ENCODE measurements at regions not wholly inside any gene's neighbourhood (a gene's known extent, or its start where the extent isn't known, plus 50 kb on each side); places are given as distances from the start of the nearest gene placed in this dataset.

DNA sequence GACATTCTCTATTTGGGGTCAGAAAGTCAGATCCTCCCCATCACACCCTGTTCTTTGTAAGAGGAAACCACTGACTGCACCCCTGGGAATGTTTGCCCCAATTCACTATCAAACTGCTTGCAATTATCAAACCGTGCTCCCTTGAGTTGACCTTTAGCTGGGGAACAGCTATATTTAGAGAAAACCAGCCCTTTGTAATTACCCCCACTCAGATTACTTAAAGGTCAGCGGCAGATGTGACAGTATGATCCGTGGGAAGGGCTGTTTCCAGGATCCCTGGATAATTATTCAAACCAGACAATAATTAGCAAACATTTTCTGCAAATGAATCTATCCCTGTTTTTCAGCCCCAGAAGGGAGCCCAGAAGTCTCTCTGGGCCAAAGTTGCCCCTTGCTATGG lies 242.7 kb downstream of the RRAGC start:
- Histone ChIP-seq H3K4me1 (replicated peaks) (no peaks in the 10 kb centered on the region), H3K27me3 (replicated peaks) (no peaks in the 10 kb centered on the region), H3K9me3 (replicated peaks) (no peaks in the 10 kb centered on the region), H3K27ac (no peak overlapping the region), H3K4me3 (no peak overlapping the region), H3K36me3 (no peaks in the 10 kb centered on the region)
- DNase-seq (ENCODE audit: low read depth in 1 of 2, low spot score in 2 of 2), result no peak

DNA sequence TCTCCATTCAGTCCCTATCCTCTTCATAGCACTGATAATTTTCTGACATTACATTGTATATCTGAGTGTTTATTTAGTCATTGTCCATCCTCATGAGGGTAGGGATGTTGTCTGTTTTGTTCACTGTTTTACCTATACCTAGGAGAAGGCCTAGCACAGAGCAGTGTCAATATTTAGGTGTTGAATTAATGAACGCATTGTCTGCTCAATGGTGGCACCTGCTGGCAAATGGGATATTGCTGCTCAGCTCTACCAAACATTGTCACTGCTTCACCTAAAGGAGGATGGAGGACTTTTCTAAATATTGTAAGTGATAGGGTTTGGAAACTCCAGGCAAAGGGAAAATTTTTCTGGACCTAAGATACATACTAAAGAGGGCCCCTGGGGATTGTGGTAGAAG lies 243.9 kb downstream of the RRAGC start:
- Histone ChIP-seq H3K36me3 (no peaks in the 10 kb centered on the region), H3K27ac (no peak overlapping the region), H3K27me3 (replicated peaks) (no peaks in the 10 kb centered on the region), H3K4me3 (no peak overlapping the region), H3K4me1 (replicated peaks) (no peaks in the 10 kb centered on the region), H3K9me3 (replicated peaks) (no peaks in the 10 kb centered on the region)
- DNase-seq (ENCODE audit: low read depth in 1 of 2, low spot score in 2 of 2), result no peak

DNA sequence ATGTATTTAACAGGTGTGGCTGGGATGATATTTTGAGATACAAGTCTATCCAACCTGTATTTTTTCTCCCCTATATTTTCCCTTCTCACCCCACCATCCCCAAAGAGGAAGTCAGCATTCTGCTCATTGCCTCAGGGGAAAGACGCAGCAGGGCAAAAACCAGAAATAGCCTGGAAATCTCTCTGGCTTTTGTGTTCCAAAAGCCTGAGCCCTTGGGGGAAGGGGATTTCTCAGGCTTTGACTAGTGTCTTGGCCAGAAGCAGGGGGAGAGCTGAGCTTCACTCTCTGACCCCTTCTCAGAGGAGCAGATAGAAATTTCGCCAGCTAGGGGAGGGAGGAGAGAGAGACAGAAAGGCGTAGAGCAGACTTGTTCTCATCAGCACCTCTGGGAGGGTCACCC lies 244.7 kb downstream of the RRAGC start:
- Histone ChIP-seq H3K4me1 (replicated peaks) (no peaks in the 10 kb centered on the region), H3K4me3 (no peak overlapping the region), H3K27ac (no peak overlapping the region), H3K9me3 (replicated peaks) (no peaks in the 10 kb centered on the region), H3K36me3 (no peaks in the 10 kb centered on the region), H3K27me3 (replicated peaks) (no peaks in the 10 kb centered on the region)
- no peak for DNase-seq (ENCODE audit: low read depth in 1 of 2, low spot score in 2 of 2)

DNA sequence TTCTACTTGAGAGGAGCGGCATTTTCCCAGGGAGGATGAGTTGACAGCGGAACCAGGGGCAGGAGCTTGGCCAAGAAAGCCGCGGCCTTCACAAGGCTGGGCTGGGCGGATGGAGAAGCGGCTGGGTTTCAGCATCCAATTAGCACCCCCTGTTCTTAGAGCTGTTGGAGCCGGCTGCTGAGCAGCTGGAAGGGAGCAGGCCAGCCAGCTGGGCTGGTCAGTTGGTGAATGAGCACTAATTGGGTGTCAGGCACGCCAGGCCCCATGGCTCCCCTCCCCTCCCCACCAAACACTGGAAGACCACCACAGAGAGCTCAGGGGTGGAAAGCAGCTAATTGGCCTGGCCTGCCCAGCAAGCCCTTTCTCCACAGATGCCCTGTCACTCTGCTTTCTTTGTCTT lies 245.6 kb downstream of the RRAGC start:
- Histone ChIP-seq H3K27ac (no peak overlapping the region), H3K36me3 (no peaks in the 10 kb centered on the region), H3K4me3 (no peak overlapping the region), H3K27me3 (replicated peaks) (no peaks in the 10 kb centered on the region), H3K9me3 (replicated peaks) (no peaks in the 10 kb centered on the region), H3K4me1 (replicated peaks) (no peaks in the 10 kb centered on the region)
- no peak for DNase-seq (ENCODE audit: low read depth in 1 of 2, low spot score in 2 of 2)

DNA sequence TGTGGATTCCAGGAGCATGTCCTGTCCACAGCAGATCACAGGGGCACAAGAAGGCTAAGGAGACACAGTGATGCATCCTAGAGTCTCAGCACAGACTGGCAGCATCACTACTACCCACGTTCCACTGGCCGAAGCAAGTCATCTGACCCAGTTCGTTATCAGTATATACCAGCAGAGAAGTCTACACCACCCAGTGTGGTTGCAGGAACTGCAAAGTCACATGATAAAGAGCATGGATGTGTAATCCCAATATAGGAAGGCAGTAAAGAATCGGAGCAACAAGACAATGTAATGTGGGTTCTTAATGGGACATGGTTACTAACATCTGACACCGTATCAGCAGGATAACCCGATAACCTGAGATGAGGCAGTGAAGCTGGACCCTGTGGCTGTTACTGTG lies 246.6 kb downstream of the RRAGC start:
- DNase-seq (ENCODE audit: low read depth in 1 of 2, low spot score in 2 of 2), result no peak
- no peak overlapping the region for H3K27ac ChIP-seq
- no peaks in the 10 kb centered on the region for H3K27me3 ChIP-seq (replicated peaks)

DNA sequence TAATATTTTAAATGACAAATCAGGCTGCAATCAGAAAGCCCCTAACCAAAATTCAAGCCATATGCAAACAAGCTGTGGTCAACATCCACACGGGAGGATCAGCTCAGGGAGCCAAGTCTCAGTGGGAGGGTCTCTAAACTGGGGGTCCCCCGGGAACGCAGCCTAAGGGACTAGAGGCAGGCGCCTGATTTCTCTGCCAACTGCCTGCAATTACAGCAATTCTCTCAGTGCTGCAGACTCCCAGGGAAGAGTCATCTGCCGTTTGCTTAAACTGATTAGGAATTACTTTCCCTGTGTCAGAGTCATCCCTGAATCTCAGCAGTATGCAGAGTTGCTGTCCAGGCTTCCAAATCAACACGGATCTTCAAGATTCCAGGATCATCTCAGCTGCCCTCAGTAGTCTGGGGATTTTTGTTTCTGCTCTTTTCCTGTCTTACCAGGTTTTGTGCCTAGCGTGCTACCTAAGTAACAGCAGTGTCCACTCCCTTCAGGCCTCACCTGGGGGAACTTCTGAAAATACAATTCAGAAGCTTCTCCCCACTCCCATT lies 247.8 kb downstream of the RRAGC start:
- H3K4me3 ChIP-seq, result no peak overlapping the region
- H3K4me1 ChIP-seq (replicated peaks), result peaks cover 6% of the 10 kb centered on the region; the same call in 1 of the 2 replicates
- no peak for DNase-seq (ENCODE audit: low read depth in 1 of 2, low spot score in 2 of 2)
- no peak overlapping the region for H3K27ac ChIP-seq
- no peaks in the 10 kb centered on the region for H3K9me3 ChIP-seq (replicated peaks)
- H3K27me3 ChIP-seq (replicated peaks), result no peaks in the 10 kb centered on the region
- H3K36me3 ChIP-seq, result no peaks in the 10 kb centered on the region

More for the DNA sequence above, 246.6 kb downstream of the RRAGC start:
- H3K4me3 ChIP-seq, result no peak overlapping the region
- H3K36me3 ChIP-seq, result no peaks in the 10 kb centered on the region
- no peaks in the 10 kb centered on the region for H3K9me3 ChIP-seq (replicated peaks)
- peaks cover 6% of the 10 kb centered on the region; the same call in 1 of the 2 replicates for H3K4me1 ChIP-seq (replicated peaks)

DNA sequence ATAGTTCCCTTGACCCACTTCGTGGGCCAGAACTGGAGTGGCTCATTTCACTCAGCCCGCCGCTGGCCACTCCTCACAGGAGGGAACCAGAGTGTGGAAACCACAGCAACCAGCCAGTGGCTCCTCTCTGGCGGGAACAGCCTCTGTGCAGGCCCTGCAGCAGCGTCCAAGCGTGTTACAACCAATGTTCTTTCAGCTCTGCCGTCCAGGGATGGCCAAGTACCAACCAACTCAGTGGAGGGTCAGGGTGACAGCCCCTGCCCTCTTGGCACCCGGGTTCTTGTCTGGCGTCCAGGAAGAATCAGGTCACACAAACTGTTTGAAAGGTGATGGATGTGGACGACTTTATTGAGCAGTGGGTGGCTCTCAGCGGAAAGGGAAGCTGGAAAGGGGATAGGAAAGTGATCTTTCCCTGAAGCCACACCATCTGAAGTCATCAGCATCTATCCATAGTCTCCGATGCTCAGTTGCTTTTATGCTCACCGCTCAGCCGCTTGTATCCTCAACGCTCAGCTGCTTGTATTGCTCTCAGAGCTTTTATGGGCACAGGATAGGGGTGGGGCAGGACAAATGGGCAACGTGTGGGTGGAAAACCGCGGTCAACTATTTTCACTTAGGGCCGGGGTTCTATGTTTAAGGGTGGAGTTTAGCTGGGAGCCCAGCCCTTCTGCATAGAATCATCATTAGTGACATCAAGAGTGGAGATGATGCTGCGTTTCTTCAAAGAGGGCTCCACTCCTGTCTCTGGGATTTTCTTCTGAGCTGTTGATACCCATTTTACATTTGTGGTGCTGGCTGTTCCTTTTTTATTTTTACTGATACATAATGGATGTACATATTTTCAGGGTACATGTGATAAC lies 250.2 kb downstream of the RRAGC start:
- no peaks in the 10 kb centered on the region for H3K9me3 ChIP-seq (replicated peaks)
- no peak for DNase-seq (ENCODE audit: low read depth in 1 of 2, low spot score in 2 of 2)
- H3K27ac ChIP-seq, result no peak overlapping the region
- no peaks in the 10 kb centered on the region for H3K36me3 ChIP-seq
- no peaks in the 10 kb centered on the region for H3K27me3 ChIP-seq (replicated peaks)
- peaks cover 6% of the 10 kb centered on the region; the same call in 1 of the 2 replicates for H3K4me1 ChIP-seq (replicated peaks)
- H3K4me3 ChIP-seq, result no peak overlapping the region

DNA sequence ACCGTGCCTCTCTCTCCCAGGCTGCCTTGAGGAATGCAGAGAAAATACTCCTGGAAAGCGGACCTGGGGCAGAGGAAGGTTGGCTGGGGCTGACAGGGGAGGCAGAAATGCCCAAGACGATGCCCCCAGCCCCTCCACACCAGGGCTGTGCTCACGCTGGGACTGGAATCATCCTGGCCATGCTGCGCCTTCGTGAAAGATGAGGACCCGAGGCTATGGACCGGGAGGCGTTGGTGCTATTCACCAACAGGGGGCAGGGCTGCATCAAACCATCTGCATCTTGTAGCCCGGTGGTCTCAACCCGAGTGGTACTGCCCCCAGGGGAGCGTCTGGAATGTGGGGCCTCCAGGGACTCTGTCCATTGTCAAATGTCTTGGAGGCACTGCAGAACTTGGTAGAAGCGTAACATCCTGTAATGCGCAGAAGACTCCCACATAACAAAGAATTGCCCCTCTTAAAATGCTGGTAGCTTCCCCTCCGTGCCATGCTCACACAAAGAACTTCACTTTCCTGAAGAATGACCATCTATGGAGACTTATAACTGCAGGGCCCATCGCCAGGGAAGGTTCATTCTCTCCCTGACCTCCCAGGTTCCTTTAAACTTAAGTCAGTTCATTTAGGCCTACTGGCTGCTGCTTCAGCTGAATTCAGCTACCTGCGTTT lies 251.2 kb downstream of the RRAGC start:
- peak; percentile 43 to 72 for DNase-seq (ENCODE audit: low read depth in 1 of 2, low spot score in 2 of 2)
- no peak overlapping the region for H3K4me3 ChIP-seq
- no peaks in the 10 kb centered on the region for H3K9me3 ChIP-seq (replicated peaks)
- peaks cover 6% of the 10 kb centered on the region; the same call in 1 of the 2 replicates for H3K4me1 ChIP-seq (replicated peaks)
- H3K27ac ChIP-seq, result no peak overlapping the region
- H3K36me3 ChIP-seq, result no peaks in the 10 kb centered on the region
- H3K27me3 ChIP-seq (replicated peaks), result no peaks in the 10 kb centered on the region

DNA sequence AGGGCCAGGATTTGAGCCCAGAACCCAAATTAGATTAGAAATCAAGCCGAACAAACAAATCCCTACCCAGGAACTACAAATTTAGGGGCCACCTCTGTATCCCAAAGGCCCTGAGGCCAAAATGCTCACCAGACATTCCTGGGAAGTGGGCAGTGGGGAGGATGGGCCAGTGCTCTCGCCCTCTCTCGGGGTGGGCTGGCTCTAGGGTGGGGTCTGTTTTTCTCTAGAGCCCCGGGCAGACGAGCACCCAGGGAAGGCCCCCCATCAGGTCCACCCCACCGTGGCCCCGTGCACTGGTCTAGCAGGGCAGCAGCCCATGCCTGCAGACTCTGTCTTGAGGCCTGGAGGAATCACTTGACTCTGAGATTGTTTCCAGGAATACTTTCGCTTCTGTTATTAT lies 252.0 kb downstream of the RRAGC start:
- Histone ChIP-seq H3K27ac (no peak overlapping the region), H3K36me3 (no peaks in the 10 kb centered on the region), H3K27me3 (replicated peaks) (no peaks in the 10 kb centered on the region), H3K4me3 (no peak overlapping the region), H3K9me3 (replicated peaks) (no peaks in the 10 kb centered on the region), H3K4me1 (replicated peaks) (peaks cover 6% of the 10 kb centered on the region; the same call in 1 of the 2 replicates)
- DNase-seq (ENCODE audit: low read depth in 1 of 2, low spot score in 2 of 2), result no peak

DNA sequence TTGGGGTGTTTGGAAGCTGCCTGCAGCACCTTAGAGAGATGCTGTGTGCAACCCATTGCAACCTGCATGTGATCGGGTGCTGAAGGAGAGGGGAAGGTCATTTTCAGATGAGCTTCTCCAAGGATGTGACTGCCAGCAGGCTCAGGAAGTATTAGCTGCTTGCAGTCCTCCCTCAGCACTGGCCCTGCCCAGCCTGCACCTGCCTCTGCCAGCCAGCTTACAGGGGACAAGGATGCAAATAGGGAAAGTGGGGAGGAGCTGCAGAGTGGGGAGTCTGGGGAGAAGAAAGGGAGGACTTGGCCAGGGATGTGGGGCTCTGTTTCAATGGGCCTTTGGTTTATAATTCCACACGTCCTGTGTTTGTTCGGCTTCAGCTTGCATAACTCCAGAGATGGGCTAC lies 254.5 kb downstream of the RRAGC start:
- Histone ChIP-seq H3K27me3 (replicated peaks) (no peaks in the 10 kb centered on the region), H3K4me1 (replicated peaks) (peaks cover 6% of the 10 kb centered on the region; the same call in 1 of the 2 replicates), H3K36me3 (no peaks in the 10 kb centered on the region), H3K4me3 (no peak overlapping the region), H3K27ac (no peak overlapping the region), H3K9me3 (replicated peaks) (no peaks in the 10 kb centered on the region)
- peak in 1 of 2 experiments; percentile 24 for DNase-seq (ENCODE audit: low read depth in 1 of 2, low spot score in 2 of 2)

DNA sequence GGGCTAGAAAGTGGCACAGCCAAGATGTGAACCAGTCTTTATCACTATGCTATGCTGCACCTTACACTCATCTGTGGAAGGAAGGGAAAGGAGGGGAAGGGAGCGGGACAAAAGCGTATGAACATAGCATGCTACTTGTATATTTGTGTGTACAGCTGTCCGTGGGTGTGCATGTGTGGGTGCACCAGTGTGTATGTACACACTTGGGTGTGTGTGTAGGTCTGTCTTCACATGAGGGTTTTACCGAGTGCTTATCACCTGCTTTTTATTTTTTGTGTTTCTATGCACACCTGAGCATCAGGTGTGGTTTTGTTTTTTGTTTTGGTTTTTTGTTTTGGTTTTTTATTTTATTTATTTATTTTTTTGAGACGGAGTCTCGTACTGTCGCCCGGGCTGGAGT lies 255.7 kb downstream of the RRAGC start:
- Histone ChIP-seq H3K4me1 (replicated peaks) (peaks cover 6% of the 10 kb centered on the region; the same call in 1 of the 2 replicates), H3K4me3 (no peak overlapping the region)

DNA sequence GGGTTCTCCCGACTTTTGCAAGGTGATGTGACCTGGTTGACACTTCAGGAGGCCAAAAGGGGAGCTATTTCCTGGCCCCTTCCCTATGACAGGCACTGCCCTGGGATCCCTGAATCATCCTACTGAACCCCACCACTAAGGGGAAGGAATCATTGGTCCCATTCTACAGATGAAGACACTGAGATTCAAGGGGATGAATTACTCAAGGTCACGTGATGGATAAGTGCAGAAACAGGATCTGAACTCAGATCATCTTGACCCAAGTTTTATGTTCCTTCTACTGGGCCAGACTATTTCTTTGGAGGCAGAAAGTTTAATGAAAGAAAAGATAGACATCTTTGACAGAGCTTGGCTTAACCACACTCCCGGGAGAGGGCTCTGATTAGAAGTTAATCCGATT lies 258.7 kb downstream of the RRAGC start:
- Histone ChIP-seq H3K27ac (no peak overlapping the region), H3K4me3 (no peak overlapping the region), H3K9me3 (replicated peaks) (no peaks in the 10 kb centered on the region), H3K36me3 (no peaks in the 10 kb centered on the region), H3K27me3 (replicated peaks) (no peaks in the 10 kb centered on the region), H3K4me1 (replicated peaks) (no peaks in the 10 kb centered on the region)
- no peak for DNase-seq (ENCODE audit: low read depth in 1 of 2, low spot score in 2 of 2)

More for the DNA sequence above, 255.7 kb downstream of the RRAGC start:
- no peaks in the 10 kb centered on the region for H3K36me3 ChIP-seq
- H3K9me3 ChIP-seq (replicated peaks), result no peaks in the 10 kb centered on the region
- no peak for DNase-seq (ENCODE audit: low read depth in 1 of 2, low spot score in 2 of 2)
- no peaks in the 10 kb centered on the region for H3K27me3 ChIP-seq (replicated peaks)
- H3K27ac ChIP-seq, result no peak overlapping the region

DNA sequence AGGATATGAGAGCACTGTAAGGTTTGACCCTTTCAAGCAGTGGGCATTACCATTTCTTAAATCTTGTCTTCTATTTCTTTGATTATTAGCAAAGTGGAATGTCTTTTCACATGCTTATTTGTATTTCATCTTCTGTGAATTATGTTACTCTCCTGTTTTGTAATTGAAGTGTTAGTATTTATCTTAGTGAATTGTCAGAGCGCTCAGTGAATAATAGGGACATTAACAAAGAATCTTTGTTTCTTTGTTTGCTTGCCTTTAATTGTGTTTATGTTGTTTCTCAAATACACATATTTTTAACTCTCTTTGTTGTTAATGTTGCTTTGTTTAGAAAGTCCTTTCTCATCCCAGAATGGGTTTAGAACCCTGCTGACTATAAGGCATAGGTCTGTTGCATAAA lies 259.3 kb downstream of the RRAGC start:
- no peaks in the 10 kb centered on the region for H3K27me3 ChIP-seq (replicated peaks)
- H3K9me3 ChIP-seq (replicated peaks), result no peaks in the 10 kb centered on the region
- no peak for DNase-seq (ENCODE audit: low read depth in 1 of 2, low spot score in 2 of 2)
- H3K36me3 ChIP-seq, result no peaks in the 10 kb centered on the region
- H3K27ac ChIP-seq, result no peak overlapping the region
- H3K4me1 ChIP-seq (replicated peaks), result no peaks in the 10 kb centered on the region
- H3K4me3 ChIP-seq, result no peak overlapping the region

DNA sequence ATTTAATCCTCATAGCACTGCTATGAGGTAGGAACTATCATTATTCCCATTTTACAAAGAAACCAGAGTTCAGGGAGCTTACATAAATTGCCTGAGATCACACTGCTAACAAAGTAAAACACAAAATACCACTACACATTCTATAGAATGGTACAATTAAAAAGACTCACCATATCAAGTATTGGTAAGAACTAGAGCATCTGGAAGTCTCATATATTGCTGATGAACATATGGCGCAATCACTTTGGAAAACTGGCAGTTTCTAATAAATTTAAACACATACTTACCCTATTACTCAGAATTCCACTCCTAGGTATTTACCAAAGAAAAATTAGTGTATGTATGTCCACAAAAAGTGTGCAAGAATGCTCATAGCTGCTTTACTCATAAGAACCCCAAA lies 261.5 kb downstream of the RRAGC start:
- Histone ChIP-seq H3K9me3 (replicated peaks) (peaks cover 4% of the 10 kb centered on the region), H3K4me3 (no peak overlapping the region), H3K4me1 (replicated peaks) (no peaks in the 10 kb centered on the region), H3K27me3 (replicated peaks) (no peaks in the 10 kb centered on the region), H3K27ac (no peak overlapping the region), H3K36me3 (no peaks in the 10 kb centered on the region)
- no peak for DNase-seq (ENCODE audit: low read depth in 1 of 2, low spot score in 2 of 2)
